Choroid plexus epithelial cell (primary cell): ENCODE measurements at regions not wholly inside any gene's neighbourhood (a gene's known extent, or its start where the extent isn't known, plus 50 kb on each side); places are given as distances from the start of the nearest gene placed in this dataset.

Experiments used
- DNase-seq: peaks from one replicate; pipeline ENCODE4 v3.0.0-alpha.2; 2010; ENCODE audit warnings: low read depth
- H3K4me3 ChIP-seq: 2 replicates; pipeline ENCODE4 v1.5.1; 2011; ENCODE audit warnings: low read depth, mild to moderate bottlenecking, control low read depth, low read length, moderate library complexity
- TF ChIP-seq, protein P1 (sequence below): conservative IDR thresholded peaks from 2 replicates; pipeline ENCODE4 v1.5.1; 2011; ENCODE audit warnings: low read depth, mild to moderate bottlenecking, control low read depth, inconsistent platforms, low read length, moderate library complexity

DNA sequence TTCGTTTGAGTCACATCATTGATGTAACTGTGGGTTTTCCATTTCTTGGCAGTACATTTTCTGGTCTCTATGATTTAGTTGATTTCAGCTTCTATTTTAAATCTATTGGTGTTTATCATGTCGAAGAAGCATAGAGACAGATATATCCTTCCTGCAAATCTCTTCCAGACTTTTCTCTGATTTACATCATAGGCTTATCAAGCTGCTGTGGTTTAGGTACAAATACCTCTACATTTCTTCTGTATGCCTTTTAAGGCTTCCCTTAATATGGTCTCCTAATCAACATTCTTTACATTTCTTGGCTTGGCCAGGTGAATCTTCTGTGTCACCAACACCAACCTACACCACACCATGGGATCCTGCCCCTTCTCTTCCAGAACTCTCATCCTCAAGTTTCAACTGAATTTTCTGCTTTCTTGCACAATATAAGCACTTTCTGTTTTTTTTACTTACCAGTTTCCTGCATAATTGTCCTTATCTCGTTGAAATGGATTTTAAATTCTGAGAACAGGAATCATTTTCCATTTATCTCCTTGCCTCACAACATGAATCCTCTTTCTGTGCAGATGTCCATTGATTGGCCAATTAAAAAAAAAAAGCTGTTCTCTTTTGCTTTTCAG lies 626.9 kb downstream of the ANKRD50 start:
- TF ChIP-seq, protein P1, sequence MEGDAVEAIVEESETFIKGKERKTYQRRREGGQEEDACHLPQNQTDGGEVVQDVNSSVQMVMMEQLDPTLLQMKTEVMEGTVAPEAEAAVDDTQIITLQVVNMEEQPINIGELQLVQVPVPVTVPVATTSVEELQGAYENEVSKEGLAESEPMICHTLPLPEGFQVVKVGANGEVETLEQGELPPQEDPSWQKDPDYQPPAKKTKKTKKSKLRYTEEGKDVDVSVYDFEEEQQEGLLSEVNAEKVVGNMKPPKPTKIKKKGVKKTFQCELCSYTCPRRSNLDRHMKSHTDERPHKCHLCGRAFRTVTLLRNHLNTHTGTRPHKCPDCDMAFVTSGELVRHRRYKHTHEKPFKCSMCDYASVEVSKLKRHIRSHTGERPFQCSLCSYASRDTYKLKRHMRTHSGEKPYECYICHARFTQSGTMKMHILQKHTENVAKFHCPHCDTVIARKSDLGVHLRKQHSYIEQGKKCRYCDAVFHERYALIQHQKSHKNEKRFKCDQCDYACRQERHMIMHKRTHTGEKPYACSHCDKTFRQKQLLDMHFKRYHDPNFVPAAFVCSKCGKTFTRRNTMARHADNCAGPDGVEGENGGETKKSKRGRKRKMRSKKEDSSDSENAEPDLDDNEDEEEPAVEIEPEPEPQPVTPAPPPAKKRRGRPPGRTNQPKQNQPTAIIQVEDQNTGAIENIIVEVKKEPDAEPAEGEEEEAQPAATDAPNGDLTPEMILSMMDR = no peak
- H3K4me3 ChIP-seq = no peak overlapping the region
- peak; percentile 48 for DNase-seq

DNA sequence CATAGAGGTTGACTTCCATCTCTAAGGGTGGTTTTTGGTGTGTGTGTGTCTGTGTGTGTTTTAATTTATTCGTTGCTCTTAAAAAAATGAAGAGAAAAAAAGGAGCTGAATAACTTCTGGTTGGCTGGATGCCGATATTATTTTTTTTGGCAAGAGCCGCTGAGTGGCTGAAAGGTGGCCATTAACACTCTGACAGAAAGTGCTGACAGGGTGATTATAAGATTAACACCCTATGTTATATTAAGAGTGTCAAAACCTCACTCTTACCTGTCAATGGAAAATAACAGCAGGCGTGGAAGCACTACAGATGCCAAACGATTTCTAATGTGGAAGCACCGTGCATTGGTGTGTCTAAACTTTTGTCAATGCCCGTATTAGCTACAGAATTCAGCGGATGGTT lies 622.5 kb downstream of the ANKRD50 start:
- no peak for DNase-seq
- TF ChIP-seq, protein P1 = no peak
- H3K4me3 ChIP-seq = no peak overlapping the region

DNA sequence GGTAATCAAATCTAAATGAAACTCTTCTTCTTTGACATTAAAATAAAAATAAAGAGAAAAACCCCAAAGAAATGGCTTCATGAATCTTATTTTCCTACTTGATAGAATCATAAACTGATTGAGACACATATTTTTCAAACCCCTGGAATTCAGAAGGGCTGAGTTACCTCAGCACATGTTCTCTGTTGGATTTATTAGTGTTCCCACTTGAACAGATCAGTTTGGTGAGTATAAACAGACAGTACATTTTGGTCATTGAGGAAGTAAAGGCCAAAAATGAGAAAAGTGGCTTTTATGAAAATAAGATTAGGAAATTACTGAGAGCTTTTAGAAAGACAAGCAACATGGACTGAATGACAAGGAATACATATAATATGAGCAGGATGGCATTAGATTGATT lies 620.4 kb downstream of the ANKRD50 start:
- DNase-seq = peak; percentile 16
- H3K4me3 ChIP-seq = no peak overlapping the region
- TF ChIP-seq, protein P1 = no peak

DNA sequence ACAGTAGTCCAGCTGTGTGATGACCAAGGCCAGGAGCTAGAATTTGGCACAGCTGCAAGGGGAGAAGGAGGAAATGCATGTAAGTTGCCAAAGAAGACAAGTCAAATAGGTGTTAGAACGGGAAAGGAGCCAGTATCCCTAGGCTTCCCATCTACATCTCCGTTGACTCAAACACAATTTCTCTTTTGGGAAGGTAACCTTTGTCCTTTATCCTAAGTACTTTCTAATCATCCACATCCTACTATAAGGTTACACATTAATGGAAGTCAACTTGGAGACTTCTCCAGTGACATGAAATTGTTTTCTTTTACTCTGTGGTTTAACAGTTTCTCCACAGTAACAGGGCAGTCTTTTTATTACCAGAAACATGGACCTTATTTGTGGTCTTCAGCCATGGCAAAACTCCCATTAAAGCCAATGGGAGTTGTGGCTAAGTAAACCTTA lies 620.0 kb downstream of the ANKRD50 start:
- TF ChIP-seq, protein P1 = no peak
- no peak for DNase-seq
- H3K4me3 ChIP-seq = no peak overlapping the region

DNA sequence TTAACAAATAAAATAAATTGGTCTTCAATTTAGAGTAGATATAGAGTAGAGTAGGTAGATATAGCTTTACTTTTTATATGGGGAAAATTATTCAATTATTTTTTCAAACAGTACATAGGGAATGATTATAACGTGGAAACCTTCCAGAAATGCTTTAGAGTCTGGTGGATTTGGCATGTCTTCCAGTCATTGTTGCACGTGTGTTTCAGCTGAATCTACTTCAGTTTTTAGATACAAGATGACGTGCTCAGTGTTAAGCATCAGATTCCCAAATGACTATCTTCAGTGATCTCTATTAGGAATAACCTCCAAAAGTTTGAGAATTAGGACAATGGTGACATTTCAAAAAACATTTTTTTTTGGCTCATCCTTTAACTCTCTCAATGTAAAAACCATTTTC lies 616.9 kb downstream of the ANKRD50 start:
- DNase-seq = no peak
- H3K4me3 ChIP-seq = no peak overlapping the region
- TF ChIP-seq, protein P1 = no peak

DNA sequence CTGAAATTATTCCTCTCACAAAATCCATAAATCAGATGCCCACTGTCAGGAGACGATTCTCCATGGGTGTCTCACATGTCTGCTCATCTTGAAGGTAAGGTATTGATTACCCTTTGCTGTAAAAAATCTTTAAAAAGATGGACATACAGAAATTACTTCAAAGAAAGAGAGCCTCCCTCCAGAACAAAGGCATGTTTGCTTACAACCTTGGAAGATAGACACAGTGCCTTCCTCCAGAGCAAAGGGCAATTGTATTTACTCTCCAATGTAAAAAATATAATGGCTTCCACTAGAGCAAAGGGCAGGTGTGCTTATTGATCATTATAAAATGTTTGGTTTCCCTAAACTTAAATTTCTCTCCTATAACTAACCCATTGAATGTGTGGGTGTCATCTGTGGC lies 616.2 kb downstream of the ANKRD50 start:
- TF ChIP-seq, protein P1 = no peak
- H3K4me3 ChIP-seq = no peak overlapping the region
- DNase-seq = no peak

DNA sequence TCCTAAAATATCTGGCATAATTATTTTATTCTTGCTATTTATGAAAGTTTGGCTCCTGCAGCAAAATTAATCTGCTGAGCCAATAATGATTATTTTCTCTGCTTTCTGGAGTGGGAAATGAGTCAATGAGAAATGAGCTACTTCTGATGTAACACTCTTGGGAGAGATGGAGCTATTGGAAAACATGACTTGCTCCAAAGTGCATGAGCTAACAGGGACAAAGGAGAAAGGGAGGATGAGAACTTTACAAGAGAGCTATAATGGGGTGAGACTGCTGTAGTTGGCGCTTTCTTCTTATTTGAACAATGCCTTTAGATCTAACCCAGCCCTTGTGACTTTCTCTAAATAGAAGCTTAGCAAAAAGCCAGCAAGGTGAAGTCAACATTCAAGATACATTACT lies 615.1 kb downstream of the ANKRD50 start:
- no peak overlapping the region for H3K4me3 ChIP-seq
- TF ChIP-seq, protein P1 = no peak
- no peak for DNase-seq
